Stimulated activated naive CD8-positive, alpha-beta T cell treated with anti-CD3 and anti-CD28 coated beads, Interleukin-15, Interleukin-2, amounts not matched to agents 100 ng/mL and 50 ng/mL, for 24 hours (primary cell): ENCODE measurements at regions not wholly inside any gene's neighbourhood (a gene's known extent, or its start where the extent isn't known, plus 50 kb on each side); places are given as distances from the start of the nearest gene placed in this dataset.

Source experiments
- H3K27ac Mint-ChIP-seq: one replicate; pipeline ENCODE4 v1.8.0; 2021; ENCODE audit warnings: mild to moderate bottlenecking, mixed read lengths
- H3K27me3 Mint-ChIP-seq: one replicate; pipeline ENCODE4 v1.8.0; 2021; ENCODE audit warnings: mixed read lengths
- H3K36me3 Mint-ChIP-seq: one replicate; pipeline ENCODE4 v1.8.0; 2021; ENCODE audit warnings: low read depth, mixed read lengths
- H3K4me1 Mint-ChIP-seq: one replicate; pipeline ENCODE4 v1.8.0; 2021; ENCODE audit warnings: low read depth, mixed read lengths
- H3K4me3 Mint-ChIP-seq: one replicate; pipeline ENCODE4 v1.8.0; 2021; ENCODE audit warnings: mild to moderate bottlenecking, mixed read lengths
- H3K9me3 Mint-ChIP-seq: one replicate; pipeline ENCODE4 v1.8.0; 2021; ENCODE audit warnings: mixed read lengths

DNA sequence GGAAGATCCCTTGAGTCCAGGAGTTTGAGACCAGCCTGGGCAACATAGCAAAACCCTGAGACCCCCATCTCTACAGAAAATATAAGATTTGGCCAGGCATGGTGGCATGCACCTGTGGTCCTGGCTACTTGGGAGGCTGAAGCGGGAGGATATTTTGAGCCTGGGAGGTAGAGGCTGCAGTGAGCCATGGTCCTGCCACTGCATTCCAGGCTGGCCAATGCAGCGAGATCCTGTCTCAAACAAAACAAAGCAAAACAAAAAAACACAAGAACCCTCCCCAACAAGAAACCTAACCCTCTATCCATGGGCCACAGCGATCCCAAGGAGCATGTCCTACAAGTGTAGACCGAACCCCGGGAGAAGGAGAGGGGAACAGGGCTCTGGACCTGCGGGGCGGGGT is 133.3 kb downstream of the MGAT5B start:
- Mint-ChIP-seq H3K9me3 (no peaks in the 10 kb centered on the region), H3K27me3 (no peaks in the 10 kb centered on the region), H3K4me3 (no peak overlapping the region), H3K4me1 (peaks cover 24% of the 10 kb centered on the region), H3K27ac (peak overlapping the region; percentile 37), H3K36me3 (no peaks in the 10 kb centered on the region)

DNA sequence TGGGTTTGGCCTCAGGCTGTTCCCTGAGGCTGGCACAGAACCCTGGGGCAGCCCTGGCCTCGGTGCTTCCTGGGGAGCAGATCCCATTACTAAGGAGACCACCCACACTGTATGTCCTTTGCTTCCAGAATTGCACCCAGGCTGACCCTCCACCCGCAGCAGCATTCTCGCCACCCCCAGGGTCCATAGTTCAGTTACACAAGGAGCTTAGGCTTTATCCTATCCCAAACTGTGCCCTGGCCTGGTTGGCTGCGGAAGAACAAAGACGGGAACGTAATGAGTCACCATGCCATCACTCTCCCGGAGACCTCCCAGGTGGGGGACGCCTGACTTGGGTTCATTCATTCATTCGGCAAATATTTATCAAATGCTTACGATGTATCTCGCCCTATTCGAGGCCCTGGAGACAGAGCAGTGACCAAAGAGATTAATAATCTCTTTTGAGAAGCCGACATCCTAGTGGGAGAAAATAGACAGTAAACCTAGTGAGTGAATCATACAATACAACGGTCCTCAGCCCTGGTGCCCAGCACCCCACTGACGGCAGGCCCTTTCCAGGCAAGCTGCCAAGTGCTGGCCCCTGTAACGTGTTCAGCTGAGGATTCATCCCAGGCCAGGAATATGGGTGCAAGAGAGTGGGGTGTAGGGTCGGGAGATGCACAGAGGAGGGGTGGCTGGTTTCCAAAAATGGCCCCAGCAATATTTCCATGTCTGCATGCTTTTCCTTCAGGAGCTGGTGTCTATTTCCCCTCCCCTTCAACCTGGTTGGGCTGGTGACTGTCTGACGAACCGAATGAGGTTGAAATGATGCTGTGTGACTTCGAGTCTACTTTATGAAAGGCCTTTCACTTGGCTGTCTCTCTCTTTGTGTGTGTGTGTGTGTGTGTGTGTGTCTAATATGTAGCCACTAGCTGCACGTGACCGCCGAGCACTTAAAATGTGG is 134.2 kb downstream of the MGAT5B start:
- H3K36me3 Mint-ChIP-seq = no peaks in the 10 kb centered on the region
- H3K4me3 Mint-ChIP-seq = no peak overlapping the region
- no peaks in the 10 kb centered on the region for H3K27me3 Mint-ChIP-seq
- no peaks in the 10 kb centered on the region for H3K9me3 Mint-ChIP-seq
- no peak overlapping the region for H3K27ac Mint-ChIP-seq
- peaks cover 18% of the 10 kb centered on the region for H3K4me1 Mint-ChIP-seq

- Mint-ChIP-seq H3K27me3 (no peaks in the 10 kb centered on the region), H3K4me3 (no peak overlapping the region), H3K9me3 (no peaks in the 10 kb centered on the region), H3K4me1 (peaks cover 4% of the 10 kb centered on the region), H3K36me3 (no peaks in the 10 kb centered on the region), H3K27ac (no peak overlapping the region)
Observed at GRCh38 chr17:77003699-77004098, 135.5 kb downstream of the MGAT5B start.

- Mint-ChIP-seq H3K4me3 (no peak overlapping the region), H3K4me1 (no peaks in the 10 kb centered on the region), H3K36me3 (no peaks in the 10 kb centered on the region), H3K27ac (no peak overlapping the region), H3K9me3 (peaks cover 8% of the 10 kb centered on the region), H3K27me3 (no peaks in the 10 kb centered on the region)
Observed at GRCh38 chr17:77006971-77007649, 133.7 kb upstream of the SEC14L1 start.

DNA sequence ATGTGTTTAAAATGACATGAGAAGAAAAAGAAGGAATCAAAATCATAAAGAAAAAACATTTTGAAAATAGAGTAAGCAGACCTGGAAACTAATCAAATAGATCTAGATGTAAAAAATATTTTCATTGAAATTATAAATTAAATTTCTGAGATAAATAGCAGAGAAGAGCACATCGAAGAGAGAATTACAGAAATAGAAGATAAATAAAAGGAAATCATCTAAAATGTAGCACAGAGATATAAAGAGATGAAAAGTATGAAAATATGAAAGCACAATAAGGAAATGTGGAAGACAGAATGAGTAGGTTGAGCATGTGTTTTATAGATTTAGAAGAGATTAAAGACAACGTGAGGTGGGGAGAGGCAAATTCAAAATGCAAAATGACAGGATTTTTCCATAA is 130.9 kb upstream of the SEC14L1 start:
- Mint-ChIP-seq H3K27ac (no peak overlapping the region), H3K4me1 (no peaks in the 10 kb centered on the region), H3K36me3 (no peaks in the 10 kb centered on the region), H3K4me3 (no peak overlapping the region), H3K27me3 (no peaks in the 10 kb centered on the region), H3K9me3 (peaks cover 8% of the 10 kb centered on the region)

DNA sequence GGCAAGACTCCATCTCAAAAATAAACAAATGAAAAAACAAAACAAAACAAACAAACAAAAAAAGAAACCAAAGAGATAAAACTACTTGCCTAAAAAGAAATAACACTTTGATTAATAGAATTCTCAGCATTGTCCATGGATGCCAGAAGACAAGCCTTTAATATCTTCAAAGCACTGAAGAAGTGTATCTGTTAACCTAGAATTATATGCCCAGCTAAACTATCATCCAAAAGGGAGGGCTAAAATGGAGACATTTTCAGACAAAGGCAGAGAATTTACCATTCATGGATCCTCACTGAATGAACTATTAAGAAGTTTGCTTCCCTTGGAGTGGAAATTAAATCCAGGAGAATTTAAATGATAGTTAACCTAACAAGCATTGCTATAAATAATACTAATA is 130.1 kb upstream of the SEC14L1 start:
- Mint-ChIP-seq H3K4me3 (no peak overlapping the region), H3K27me3 (no peaks in the 10 kb centered on the region), H3K27ac (no peak overlapping the region), H3K9me3 (peaks cover 8% of the 10 kb centered on the region), H3K36me3 (no peaks in the 10 kb centered on the region), H3K4me1 (no peaks in the 10 kb centered on the region)

- Mint-ChIP-seq H3K9me3 (peaks cover 8% of the 10 kb centered on the region), H3K36me3 (no peaks in the 10 kb centered on the region), H3K4me1 (no peaks in the 10 kb centered on the region), H3K4me3 (no peak overlapping the region), H3K27ac (no peak overlapping the region), H3K27me3 (no peaks in the 10 kb centered on the region)
Observed at GRCh38 chr17:77011173-77012011, 129.4 kb upstream of the SEC14L1 start.

- Mint-ChIP-seq H3K27ac (no peak overlapping the region), H3K27me3 (no peaks in the 10 kb centered on the region), H3K9me3 (no peaks in the 10 kb centered on the region), H3K4me3 (no peak overlapping the region), H3K4me1 (no peaks in the 10 kb centered on the region), H3K36me3 (no peaks in the 10 kb centered on the region)
Observed at GRCh38 chr17:77018504-77018903, 122.3 kb upstream of the SEC14L1 start.

- Mint-ChIP-seq H3K27me3 (no peaks in the 10 kb centered on the region), H3K9me3 (no peaks in the 10 kb centered on the region), H3K27ac (no peak overlapping the region), H3K4me1 (no peaks in the 10 kb centered on the region), H3K36me3 (no peaks in the 10 kb centered on the region), H3K4me3 (no peak overlapping the region)
Observed at GRCh38 chr17:77019893-77020379, 120.8 kb upstream of the SEC14L1 start.

DNA sequence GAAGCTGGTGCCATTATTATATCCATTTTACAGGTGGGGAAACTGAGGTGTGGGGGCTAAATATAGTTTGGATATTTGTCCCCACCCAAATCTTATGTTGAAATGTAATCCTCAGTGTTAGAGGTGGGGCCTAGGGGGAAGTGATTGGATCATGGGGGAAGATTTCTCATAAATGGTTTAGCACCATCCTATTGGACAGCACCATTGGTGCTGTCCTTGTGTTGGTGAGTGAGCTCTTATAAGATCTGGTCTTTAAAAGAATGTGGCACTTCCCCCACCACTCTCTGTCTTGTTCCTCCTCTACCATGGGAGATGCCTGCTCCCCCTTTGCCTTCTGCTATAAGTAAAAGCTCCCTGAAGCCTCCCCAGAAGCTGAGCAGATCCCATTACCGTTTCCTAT is 119.8 kb upstream of the SEC14L1 start:
- Mint-ChIP-seq H3K9me3 (no peaks in the 10 kb centered on the region), H3K27me3 (no peaks in the 10 kb centered on the region), H3K27ac (no peak overlapping the region)

GRCh38 chr17:77022766-77023165 is 118.0 kb upstream of the SEC14L1 start:
- Mint-ChIP-seq H3K9me3 (no peaks in the 10 kb centered on the region), H3K4me1 (no peaks in the 10 kb centered on the region), H3K36me3 (no peaks in the 10 kb centered on the region), H3K27ac (no peak overlapping the region), H3K27me3 (no peaks in the 10 kb centered on the region), H3K4me3 (no peak overlapping the region)

More for the DNA sequence above, 119.8 kb upstream of the SEC14L1 start:
- H3K36me3 Mint-ChIP-seq = no peaks in the 10 kb centered on the region
- no peaks in the 10 kb centered on the region for H3K4me1 Mint-ChIP-seq
- no peak overlapping the region for H3K4me3 Mint-ChIP-seq

DNA sequence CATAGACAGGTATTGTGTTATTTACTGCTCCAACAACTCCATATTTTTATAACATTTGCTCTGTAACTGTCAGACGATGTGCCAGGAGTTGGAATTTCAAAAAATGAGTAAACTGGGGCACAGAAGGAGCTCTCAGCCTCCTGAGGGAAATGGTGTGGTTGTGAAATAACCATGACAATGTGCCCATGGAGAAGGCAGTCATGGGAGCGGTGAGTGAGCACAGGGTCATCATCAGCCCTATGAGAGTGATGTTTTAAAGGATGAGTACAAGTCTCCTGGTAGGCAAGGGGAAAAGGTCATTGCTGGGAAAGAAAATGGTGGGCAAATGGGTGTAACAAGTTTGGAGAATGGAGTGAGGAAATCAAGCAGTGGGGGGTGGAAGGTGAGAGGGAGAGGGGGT is 115.0 kb upstream of the SEC14L1 start:
- Mint-ChIP-seq H3K36me3 (no peaks in the 10 kb centered on the region), H3K4me1 (no peaks in the 10 kb centered on the region), H3K4me3 (no peak overlapping the region), H3K27ac (no peak overlapping the region), H3K27me3 (no peaks in the 10 kb centered on the region), H3K9me3 (no peaks in the 10 kb centered on the region)

GRCh38 chr17:77027271-77027889 is 113.4 kb upstream of the SEC14L1 start:
- Mint-ChIP-seq H3K27me3 (no peaks in the 10 kb centered on the region), H3K27ac (no peak overlapping the region), H3K4me1 (no peaks in the 10 kb centered on the region), H3K9me3 (no peaks in the 10 kb centered on the region), H3K36me3 (no peaks in the 10 kb centered on the region), H3K4me3 (no peak overlapping the region)

DNA sequence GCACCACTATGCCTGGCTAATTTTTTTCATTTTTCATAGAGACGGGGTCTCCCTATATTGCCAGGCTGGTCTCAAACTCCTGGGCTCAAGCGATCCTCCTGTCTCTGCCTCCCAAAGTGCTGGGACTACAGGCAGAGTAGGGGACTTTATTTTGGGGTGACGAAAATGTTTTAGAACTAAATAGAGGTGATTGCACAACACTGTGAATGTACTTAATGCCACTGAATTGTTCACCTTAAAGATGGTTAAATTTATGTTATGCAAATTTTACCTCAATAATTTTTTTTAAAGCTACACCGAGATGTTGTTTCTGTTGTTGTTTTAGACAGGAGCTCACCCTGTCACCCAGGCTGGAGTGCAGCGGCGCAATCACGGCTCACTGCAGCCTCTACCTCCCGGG is 111.9 kb upstream of the SEC14L1 start:
- H3K27ac Mint-ChIP-seq = no peak overlapping the region
- no peaks in the 10 kb centered on the region for H3K27me3 Mint-ChIP-seq
- no peaks in the 10 kb centered on the region for H3K9me3 Mint-ChIP-seq
- H3K4me3 Mint-ChIP-seq = no peak overlapping the region
- H3K4me1 Mint-ChIP-seq = no peaks in the 10 kb centered on the region
- H3K36me3 Mint-ChIP-seq = no peaks in the 10 kb centered on the region
